HFFc6 (cell line): ENCODE measurements at regions not wholly inside any gene's neighbourhood (a gene's known extent, or its start where the extent isn't known, plus 50 kb on each side); places are given as distances from the start of the nearest gene placed in this dataset.

Source experiments
- DNase-seq: peaks from one replicate; pipeline ENCODE4 v3.0.0-alpha.2; 2018
- H3K27ac Mint-ChIP-seq: 2 replicates; pipeline ENCODE4 v1.8.0; 2020; ENCODE audit warnings: mild to moderate bottlenecking, mixed read lengths
- H3K27me3 Mint-ChIP-seq: 2 replicates; pipeline ENCODE4 v1.8.0; 2021; ENCODE audit warnings: mild to moderate bottlenecking, moderate library complexity, mixed read lengths; ENCODE audit not compliant: insufficient read depth
- H3K36me3 Mint-ChIP-seq: 2 replicates; pipeline ENCODE4 v1.8.0; 2021; ENCODE audit warnings: low read depth, mixed read lengths
- H3K4me1 Mint-ChIP-seq: 2 replicates; pipeline ENCODE4 v1.8.0; 2020; ENCODE audit warnings: low read depth, mixed read lengths
- H3K4me3 Mint-ChIP-seq: 2 replicates; pipeline ENCODE4 v1.8.0; 2020; ENCODE audit warnings: mild to moderate bottlenecking, moderate library complexity, mixed read lengths
- H3K9me3 Mint-ChIP-seq: 2 replicates; pipeline ENCODE4 v1.8.0; 2020; ENCODE audit warnings: mild to moderate bottlenecking, mixed read lengths
- TF ChIP-seq, protein P1 (sequence below): fragments of 200-600 bp; sonication (generic); IDR thresholded peaks from 2 replicates; pipeline ENCODE4 v1.5.0; 2021; ENCODE audit warnings: antibody characterized with exemption, mild to moderate bottlenecking

DNA sequence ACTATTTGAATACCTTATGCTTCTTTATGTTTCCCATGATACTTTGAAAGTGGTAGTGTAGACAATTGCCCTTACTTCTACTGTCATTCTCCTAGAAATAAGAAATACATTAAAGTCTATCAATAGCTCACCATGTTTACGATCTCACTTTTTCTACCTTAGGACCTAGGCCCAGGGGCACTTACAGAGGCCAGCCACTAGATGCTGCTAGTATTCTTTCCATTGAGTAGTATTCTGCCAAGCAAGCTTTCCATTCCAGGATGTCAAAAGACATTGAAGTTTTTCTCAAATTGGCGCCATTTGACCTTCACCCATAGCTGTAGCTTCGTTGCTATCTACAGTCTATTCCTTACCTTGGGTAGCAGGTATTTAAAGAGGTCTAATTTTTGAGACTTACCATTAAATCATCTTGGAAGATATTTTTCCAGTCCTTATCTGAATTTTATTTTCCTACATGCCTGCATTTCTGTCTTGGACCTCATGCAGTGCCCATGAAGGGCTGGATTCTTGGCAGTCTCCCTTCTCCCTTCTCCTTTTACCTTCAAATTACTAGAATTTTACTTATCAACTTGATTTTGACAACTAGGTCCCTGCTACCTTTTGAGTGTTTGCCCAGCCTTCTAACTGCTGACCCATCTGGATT lies 246.0 kb upstream of the NUDT12 start:
- Mint-ChIP-seq H3K4me1 (no peaks in the 10 kb centered on the region), H3K27me3 (no peaks in the 10 kb centered on the region), H3K36me3 (no peaks in the 10 kb centered on the region), H3K9me3 (peaks cover 11% of the 10 kb centered on the region), H3K4me3 (no peak overlapping the region), H3K27ac (no peak overlapping the region)
- DNase-seq, result no peak
- TF ChIP-seq, protein P1, sequence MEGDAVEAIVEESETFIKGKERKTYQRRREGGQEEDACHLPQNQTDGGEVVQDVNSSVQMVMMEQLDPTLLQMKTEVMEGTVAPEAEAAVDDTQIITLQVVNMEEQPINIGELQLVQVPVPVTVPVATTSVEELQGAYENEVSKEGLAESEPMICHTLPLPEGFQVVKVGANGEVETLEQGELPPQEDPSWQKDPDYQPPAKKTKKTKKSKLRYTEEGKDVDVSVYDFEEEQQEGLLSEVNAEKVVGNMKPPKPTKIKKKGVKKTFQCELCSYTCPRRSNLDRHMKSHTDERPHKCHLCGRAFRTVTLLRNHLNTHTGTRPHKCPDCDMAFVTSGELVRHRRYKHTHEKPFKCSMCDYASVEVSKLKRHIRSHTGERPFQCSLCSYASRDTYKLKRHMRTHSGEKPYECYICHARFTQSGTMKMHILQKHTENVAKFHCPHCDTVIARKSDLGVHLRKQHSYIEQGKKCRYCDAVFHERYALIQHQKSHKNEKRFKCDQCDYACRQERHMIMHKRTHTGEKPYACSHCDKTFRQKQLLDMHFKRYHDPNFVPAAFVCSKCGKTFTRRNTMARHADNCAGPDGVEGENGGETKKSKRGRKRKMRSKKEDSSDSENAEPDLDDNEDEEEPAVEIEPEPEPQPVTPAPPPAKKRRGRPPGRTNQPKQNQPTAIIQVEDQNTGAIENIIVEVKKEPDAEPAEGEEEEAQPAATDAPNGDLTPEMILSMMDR, result peak; percentile 68

DNA sequence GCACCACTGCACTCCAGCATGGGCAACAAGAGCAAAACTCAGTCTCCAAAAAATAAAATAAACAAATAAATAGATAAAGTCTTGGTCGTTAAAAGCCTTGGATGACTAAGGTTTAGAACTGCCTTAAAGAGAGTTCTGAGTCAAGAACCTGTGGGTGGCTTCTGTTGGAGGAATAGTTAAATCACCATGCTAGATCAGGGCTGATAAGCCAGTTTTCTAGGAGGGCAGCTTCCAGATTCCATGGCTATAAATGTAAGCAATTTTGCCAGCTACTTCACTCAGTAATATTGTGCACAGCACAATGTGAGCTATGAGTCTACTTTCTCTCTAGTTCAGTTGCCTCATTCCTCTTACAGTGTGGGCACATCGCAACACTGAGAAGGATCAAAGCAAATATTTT lies 242.1 kb upstream of the NUDT12 start:
- Mint-ChIP-seq H3K27me3 (no peaks in the 10 kb centered on the region), H3K9me3 (no peaks in the 10 kb centered on the region; the same call in 1 of the 2 replicates), H3K36me3 (no peaks in the 10 kb centered on the region), H3K4me3 (no peak overlapping the region), H3K4me1 (no peaks in the 10 kb centered on the region), H3K27ac (no peak overlapping the region)
- TF ChIP-seq, protein P1, result no peak
- no peak for DNase-seq

DNA sequence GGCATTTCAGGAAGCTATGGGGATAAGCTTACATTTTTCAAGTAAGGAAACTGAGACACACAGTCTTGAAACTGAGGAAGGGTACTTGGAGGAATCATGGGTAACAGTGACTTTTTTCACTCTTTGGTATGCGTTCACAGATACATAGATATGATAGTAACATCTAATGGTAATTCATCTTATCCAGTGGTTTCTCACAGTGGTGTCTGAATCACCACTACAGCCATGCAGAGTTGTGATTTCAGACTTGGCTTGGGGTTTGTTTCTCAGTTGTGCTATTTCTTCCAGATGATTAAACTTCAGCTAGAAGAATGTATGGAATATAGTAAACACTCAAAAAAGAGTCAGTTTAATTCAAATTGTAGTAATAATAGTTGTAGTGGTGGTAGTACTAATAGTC lies 239.1 kb upstream of the NUDT12 start:
- Mint-ChIP-seq H3K27ac (no peak overlapping the region), H3K4me3 (no peak overlapping the region), H3K27me3 (no peaks in the 10 kb centered on the region), H3K4me1 (no peaks in the 10 kb centered on the region), H3K9me3 (peaks cover 7% of the 10 kb centered on the region), H3K36me3 (no peaks in the 10 kb centered on the region)
- TF ChIP-seq, protein P1, result no peak
- no peak for DNase-seq

DNA sequence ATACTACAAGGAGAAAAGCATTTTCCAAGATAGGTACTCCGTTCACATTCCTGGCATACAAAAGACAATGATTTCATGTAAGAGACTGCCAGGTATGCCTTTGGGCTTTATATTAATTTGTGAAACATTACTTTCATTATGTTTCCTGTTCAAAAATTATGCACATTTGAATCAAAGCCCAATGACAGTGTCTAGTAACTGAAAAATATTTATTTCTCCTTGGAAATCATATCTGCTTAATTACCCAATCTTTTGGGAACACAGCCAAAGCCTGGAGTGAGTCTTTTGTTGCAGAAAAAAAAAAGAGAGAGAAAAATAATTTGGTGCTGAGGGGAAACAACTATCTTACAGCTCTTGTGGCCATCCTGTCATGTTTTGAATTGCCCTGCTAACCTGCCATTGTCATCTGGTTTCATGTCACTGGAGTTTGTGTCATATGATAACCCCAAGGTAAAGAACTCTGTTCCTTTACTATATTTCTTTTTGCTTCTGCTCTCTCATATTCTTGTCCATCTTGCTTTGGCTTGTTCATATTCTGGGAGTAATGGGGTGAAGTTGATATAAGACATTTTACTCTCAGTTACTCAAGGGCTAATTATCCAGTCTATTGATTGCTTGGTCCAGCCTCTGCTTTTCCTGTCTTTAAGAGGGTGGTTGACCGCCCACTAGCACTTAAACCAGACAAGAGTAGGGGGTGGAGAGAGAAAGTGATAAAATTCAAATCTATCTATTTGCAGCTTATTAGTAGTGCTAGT lies 238.3 kb upstream of the NUDT12 start:
- DNase-seq, result no peak
- H3K9me3 Mint-ChIP-seq, result peaks cover 7% of the 10 kb centered on the region
- no peak overlapping the region for H3K27ac Mint-ChIP-seq
- H3K36me3 Mint-ChIP-seq, result no peaks in the 10 kb centered on the region
- no peaks in the 10 kb centered on the region for H3K27me3 Mint-ChIP-seq
- TF ChIP-seq, protein P1, result no peak
- H3K4me1 Mint-ChIP-seq, result no peaks in the 10 kb centered on the region
- H3K4me3 Mint-ChIP-seq, result no peak overlapping the region

DNA sequence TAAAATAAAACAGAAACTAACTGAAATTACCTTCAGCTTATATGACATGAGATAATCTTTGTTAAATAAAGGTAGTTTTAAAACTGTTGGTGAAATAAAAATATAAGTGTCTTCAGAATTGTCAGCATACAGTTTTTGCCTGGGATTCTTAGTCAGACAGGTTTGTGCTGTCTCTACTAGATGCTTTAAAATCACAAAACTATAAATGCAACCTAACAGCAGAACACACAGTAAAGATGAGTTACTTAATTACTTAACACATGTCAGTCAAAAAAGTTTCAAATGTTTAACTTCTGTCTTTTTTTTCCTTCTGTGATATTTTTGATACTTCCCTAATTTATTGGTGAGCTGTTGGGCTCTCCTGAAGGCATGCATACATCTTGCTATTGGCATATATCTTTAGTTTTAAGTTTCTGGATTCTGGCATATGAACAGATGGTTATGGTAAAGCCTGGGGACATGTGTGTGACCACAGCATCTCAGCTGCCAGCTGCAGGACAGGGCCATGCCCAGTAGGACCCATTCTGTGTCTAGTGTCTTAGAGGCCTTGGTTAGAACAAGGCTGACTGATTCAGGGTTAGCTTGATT lies 231.1 kb upstream of the NUDT12 start:
- no peak overlapping the region for H3K27ac Mint-ChIP-seq
- no peaks in the 10 kb centered on the region; the same call in 1 of the 2 replicates for H3K36me3 Mint-ChIP-seq
- TF ChIP-seq, protein P1, result no peak
- DNase-seq, result no peak
- no peak overlapping the region for H3K4me3 Mint-ChIP-seq
- no peaks in the 10 kb centered on the region for H3K27me3 Mint-ChIP-seq
- H3K9me3 Mint-ChIP-seq, result peaks cover 36% of the 10 kb centered on the region
- H3K4me1 Mint-ChIP-seq, result no peaks in the 10 kb centered on the region
